ENCODE measurements at regions not wholly inside any gene's neighbourhood (a gene's known extent, or its start where the extent isn't known, plus 50 kb on each side); places are given as distances from the start of the nearest gene placed in this dataset.

GRCh38 chr3:155029941-155030340 lies 50.2 kb upstream of the MME start:
- no peak for DNase-seq

GRCh38 chr3:155026999-155027591 lies 53.0 kb upstream of the MME start:
- DNase-seq: no peak

- peak; percentile 71 for DNase-seq
Measured at GRCh38 chr3:155024006-155024638, 56.0 kb upstream of the MME start.

- no peak for DNase-seq
Measured at GRCh38 chr3:155022896-155023295, 57.2 kb upstream of the MME start.

- no peak for DNase-seq
Measured at GRCh38 chr3:155019575-155019974, 60.5 kb upstream of the MME start.

GRCh38 chr3:155018621-155019330 lies 61.3 kb upstream of the MME start:
- no peak for DNase-seq

GRCh38 chr3:155015776-155016436 lies 64.2 kb upstream of the MME start:
- no peak for DNase-seq

GRCh38 chr3:155014953-155015352 lies 65.2 kb upstream of the MME start:
- DNase-seq: no peak

GRCh38 chr3:155013427-155013826 lies 66.7 kb upstream of the MME start:
- DNase-seq: no peak

- no peak for DNase-seq
Measured at GRCh38 chr3:155012584-155012983, 67.5 kb upstream of the MME start.

- DNase-seq: no peak
Measured at GRCh38 chr3:155010416-155010815, 69.7 kb upstream of the MME start.

GRCh38 chr3:155009217-155009616 lies 70.9 kb upstream of the MME start:
- DNase-seq: no peak

- no peak for DNase-seq
Measured at GRCh38 chr3:155007729-155008128, 72.4 kb upstream of the MME start.

GRCh38 chr3:155001289-155002010 lies 78.7 kb upstream of the MME start:
- no peak for DNase-seq

GRCh38 chr3:154992655-154993054 lies 87.5 kb upstream of the MME start:
- no peak for DNase-seq

GRCh38 chr3:154990543-154990942 lies 89.6 kb upstream of the MME start:
- no peak for DNase-seq

- no peak for DNase-seq
Measured at GRCh38 chr3:154987846-154988245, 92.3 kb upstream of the MME start.

- DNase-seq: no peak
Measured at GRCh38 chr3:154981664-154982063, 98.5 kb upstream of the MME start.

- DNase-seq: peak; percentile 38
Measured at GRCh38 chr3:154981201-154981600, 98.9 kb upstream of the MME start.

GRCh38 chr3:154979331-154979730 lies 100.8 kb upstream of the MME start:
- DNase-seq: no peak

GRCh38 chr3:154977666-154978065 lies 102.5 kb upstream of the MME start:
- no peak for DNase-seq

GRCh38 chr3:154976072-154976983 lies 103.8 kb upstream of the MME start:
- no peak for DNase-seq
